NCI-H1105 treated with DMSO at 0.1 percent for 48 hours (cell line): ENCODE measurements at regions not wholly inside any gene's neighbourhood (a gene's known extent, or its start where the extent isn't known, plus 50 kb on each side); places are given as distances from the start of the nearest gene placed in this dataset.

Experiments used
- DNase-seq: peaks from one replicate; lab custom pipeline; 2025; lab: John Stamatoyannopoulos, UW

DNA sequence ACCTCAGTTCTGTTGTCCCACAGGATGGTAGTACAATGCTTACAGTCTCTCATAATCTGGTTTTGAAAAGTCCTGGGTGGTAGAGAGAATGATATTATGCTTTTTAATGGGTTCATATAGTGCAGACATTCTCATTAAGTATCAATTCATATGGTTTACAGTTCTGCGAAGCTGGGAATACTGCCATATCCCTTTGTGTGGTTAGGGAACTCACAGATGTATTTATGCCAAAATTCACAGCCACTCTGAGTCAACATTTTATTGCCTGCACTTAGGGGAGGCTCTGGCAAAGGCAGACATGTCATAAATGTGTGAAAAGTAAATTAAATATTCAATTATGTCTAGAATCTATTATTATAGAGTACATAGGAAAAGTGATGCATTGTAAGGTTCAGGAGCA, 808.2 kb downstream of the SUCLG1 start:
- peak; percentile 9 for DNase-seq

DNA sequence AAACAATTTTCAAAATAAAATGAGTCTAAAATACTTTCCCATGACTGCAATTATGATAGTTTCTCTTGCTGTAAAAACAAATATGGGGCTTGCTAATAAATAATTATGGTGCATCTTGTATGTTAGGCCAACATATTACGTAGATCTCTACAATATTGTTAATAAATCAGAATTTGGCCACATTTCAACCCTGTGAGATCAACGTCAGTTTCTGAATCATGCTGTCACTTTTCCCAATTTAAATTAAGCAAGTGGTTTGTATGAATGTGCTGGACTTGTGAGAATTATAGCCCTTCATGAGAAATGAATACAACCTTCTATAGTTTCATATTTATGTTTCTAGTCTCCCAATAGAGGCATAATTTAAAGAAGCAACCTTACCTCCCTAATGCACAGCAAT, 808.9 kb downstream of the SUCLG1 start:
- no peak for DNase-seq

DNA sequence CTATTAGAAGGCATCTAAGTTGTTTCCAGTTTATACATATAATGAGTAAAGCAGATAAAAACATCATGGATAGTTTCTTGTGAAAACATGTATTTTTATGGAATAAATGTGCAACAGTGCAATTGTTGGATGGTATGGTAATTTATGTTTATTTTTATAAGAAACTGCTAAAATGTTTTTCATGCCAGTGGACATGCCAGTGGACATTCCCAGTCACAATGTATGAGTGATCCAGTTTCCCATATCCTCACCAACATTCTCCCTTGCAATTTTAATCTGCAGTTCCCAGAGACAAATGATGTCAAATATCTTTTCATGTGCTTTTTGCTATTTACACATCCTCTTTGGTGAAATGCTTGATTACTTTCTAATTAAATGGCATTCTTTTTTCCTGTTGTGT, 818.6 kb downstream of the SUCLG1 start:
- no peak for DNase-seq

DNA sequence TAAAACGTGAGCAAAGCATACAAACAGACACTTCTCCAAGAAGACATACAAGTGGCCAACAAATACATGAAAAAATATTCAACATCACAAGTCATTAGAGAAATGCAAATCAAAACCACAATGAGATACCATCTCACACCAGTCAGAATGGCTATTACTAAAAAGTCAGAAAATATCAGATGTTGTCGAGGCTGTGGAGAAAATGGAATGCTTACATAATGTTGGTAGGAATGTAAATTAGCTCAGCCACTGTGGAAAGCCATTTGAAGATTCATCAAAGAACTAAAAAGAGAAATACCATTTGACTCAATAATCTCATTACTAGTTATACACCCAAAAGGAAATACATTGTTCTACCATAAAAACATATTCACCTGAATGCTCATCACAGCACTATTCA, 825.7 kb downstream of the SUCLG1 start:
- DNase-seq: no peak

DNA sequence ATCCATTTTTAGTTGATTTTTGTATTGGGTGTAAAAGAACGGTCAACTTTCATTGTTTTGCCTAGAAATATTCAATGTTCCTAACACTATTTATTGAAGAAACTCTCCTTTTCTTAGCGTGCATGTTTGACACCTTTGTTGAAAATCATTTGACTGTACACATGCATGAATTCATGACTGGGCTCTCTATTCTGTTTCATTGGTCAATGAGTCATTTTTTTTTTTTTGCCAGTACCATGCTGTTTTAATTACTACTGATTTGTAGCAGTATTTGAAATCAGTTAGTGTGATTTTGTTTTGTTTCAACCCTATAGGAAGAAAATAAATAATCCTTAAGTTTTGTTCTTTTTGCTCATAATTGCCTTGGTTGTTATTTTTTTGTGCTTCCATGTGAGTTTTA, 828.7 kb downstream of the SUCLG1 start:
- DNase-seq: no peak

DNA sequence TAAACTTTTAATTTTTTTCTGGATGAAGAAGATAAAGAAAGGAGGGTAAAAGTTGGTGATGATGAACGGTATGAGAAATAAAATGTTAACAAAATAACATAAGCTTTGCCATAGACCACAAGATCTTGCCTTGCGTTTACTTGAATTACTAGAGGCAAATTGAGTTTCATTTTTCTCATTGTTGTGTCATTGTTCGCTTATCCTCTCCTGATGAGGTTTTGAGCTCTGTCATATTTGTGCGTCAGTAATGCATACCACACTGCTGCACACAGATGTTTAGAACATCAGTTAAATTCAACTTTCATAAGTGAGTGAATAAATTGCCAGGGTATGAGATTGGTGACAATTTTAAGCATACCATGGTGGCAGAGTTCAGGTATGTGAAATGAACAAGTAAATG, 843.6 kb downstream of the SUCLG1 start:
- DNase-seq: no peak

DNA sequence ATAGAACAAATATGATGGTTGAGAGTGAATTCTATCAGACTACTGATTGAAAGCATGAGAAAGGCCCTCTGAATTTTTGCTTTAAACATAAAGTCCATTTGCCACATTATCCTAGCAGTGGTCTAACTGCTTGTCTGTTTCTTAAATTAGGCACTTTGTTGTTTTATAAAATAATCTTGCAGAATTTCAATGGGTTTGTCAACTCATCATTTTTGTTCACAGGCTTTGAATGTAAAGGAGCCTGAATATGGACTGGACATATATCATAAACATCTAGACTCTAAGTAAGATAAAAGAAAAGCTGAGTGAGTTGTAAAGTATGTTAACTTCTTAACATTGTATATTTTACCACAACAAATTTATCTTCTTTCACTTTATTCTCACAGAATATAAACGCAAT, 845.9 kb downstream of the SUCLG1 start:
- no peak for DNase-seq

DNA sequence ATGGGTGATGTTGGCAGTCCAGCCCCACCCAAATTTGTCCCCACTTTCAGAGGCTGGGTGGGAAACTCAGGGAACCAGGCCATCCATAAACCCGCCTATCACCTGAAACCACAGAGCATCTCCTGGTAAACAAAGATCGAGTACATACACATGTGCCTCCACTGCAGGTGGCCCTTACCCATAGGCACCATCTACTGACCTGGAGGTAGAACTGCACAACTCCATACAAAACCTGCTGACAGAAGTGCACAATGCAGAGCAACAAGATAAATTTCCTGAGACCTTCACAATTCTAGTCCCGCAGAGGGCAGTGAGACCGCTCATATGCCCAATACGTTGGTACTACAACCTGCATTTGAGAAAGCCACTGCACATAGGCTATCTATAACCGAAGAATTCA, 856.3 kb downstream of the SUCLG1 start:
- DNase-seq: no peak

DNA sequence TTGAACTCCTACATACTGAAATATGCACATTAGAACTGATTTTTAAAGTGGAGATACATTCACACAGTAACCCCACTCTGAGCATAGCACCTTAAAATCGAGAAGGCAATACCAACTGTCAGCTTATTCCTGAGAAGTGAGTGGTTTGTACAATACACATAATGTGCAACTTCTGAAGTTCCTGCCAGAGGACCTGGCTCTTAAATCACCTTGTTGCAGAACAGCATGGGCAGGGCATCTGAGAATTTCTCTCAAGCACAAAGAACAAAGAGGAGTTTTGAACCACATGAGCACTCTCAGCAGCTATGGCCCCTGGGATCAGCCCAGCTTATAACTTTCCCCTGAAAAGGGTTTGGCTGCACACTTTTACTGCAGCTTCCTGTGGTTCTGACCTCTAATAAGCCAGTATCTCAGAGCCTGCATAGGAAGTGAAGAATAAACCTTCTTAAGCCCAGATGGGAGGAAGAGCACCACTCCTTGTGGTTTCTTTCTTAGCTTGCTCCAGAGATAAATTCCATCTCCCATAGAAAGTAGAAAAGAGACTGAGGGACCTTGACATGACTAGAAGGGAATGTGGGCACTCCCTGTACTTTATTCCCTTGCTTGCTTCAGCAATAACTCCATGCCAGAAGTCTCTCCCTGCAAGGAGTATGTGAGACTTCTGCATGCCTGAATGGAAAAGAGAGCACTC, 862.3 kb downstream of the SUCLG1 start:
- DNase-seq: no peak

DNA sequence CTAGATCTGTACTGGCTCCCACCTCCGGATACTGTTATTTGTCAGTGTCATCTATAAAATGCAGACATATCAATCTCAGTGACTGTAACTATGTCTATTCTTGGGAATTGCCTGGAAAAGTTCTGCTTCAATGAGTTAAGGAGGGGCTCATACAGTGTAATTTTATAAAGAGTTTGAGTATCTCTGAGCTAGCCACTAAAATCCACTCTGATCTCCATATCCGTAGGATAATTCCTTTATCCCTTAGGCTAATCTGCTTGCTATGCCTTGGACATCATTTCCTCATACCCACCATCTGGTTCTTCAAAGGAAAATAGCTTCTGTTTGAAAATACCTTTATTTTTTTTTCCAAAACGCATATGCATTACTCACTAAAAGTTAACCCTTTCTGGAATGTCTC, 863.2 kb downstream of the SUCLG1 start:
- DNase-seq: no peak

DNA sequence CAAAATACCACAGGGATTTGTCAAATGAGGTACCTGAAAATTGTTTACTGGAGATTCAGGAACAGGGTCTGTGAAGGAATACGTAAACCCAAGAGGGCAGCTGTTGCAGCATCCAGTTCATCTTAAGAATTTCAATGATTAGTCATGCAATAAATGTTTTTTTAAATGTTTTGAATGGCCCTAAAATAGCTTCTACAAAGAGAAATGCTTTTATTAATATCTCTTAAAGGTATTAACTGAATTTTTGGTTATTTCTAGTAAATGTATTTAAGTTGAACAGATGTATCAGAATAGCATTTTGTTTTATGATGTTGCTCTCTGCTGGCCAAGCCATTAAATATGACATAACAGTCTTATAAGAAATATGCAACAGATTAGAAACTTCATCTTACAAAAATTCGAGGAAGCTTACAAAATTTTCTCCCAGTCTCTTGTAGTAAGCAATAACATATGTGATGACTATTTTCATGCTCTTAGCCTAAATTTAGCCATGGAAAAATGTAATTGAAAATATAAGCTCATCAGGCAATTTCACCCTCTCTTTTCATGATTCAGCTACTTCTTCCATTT, 863.9 kb downstream of the SUCLG1 start:
- DNase-seq: no peak

DNA sequence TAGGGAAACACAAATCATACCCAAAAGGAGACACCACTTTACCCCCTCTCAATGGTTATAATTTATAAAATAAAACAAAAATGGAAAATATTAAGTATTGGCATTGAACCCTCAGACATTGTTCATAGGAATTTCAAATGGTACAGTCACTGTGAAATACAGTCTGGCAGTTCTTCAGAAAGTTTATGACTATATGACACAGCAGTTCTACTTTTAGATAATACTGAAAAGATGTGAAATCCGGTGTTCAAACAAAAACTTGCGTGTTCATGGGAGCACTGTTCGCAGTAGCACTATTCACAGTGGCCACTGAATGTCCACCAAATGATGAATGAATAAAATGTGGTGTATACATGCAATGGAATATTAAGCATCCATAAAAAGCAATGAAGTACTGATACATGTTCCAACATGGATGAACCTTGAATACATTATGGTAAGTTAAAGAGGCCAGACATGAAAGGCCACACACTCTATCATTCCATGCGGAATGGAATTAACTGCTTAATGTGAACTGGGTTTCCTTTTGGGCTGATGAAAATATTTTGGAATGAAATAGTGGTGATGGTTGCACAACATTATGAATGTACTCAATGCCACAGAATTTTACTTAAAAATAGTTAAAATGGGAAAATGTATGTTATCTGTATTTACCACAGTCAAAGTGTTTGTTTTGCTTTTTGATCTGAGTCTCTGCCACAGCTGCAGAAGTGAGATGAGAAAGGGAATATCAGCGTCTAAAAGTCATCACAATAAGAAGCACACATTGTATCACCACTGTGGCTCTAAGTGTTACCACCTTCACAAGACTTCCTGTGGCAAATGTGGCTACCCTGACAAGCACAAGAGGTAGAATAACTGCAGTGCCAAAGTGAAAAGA, 864.6 kb downstream of the SUCLG1 start:
- no peak for DNase-seq

DNA sequence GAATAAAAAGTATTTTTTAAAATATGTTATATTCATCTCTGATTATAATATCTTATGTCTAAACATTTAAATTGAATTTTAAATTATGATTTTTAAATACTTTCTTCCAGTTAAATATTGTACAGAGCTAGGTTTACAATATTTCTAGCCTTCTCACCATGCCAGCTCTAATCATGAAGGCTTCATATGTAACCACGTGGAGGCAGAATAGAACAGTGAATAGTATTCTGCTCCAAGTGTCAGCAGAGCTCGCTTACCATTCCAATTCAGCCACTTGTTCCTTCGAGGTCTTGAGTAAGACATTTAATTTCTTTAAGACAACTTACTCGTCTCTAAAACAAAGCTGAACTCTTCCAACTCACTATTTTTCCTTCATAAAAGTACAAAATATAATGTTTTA, 871.8 kb downstream of the SUCLG1 start:
- DNase-seq: no peak

DNA sequence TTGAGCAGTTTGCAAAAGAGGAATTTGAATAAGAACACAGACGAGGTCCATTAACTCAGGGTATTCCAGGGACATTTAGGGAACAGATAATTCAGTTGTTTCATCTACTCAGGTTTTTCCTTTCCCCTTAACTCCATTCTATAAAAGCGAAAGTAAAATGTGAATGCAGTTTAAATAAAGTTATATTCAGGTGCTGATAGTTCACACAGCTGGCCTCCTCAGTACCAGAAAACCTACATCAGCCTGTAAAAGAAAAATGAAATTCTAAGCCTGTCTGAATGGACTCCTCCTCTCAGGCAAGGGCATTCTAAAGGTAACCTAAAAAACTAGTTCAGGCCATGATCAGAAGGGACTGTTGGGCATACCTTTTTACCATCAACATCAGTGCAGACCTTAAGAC, 873.8 kb downstream of the SUCLG1 start:
- DNase-seq: no peak

DNA sequence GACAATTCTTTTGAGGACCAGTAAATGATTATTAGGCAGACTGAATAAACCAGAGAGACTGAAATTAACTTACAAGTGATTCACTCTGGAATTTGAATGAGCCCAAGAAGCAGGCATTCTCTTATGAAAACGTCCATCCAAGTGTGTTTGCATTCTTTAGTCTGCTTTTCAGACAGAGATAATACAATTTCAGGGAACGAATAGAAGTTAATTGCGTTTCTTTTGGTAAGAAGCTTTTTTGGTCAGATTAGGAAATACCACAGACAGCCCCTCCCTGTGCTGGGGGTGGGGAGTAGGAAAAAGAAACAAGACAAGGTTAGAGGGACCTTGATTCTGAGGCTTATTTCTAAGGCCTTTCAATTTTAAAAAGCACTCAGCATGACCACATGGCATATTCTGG, 874.4 kb downstream of the SUCLG1 start:
- no peak for DNase-seq

DNA sequence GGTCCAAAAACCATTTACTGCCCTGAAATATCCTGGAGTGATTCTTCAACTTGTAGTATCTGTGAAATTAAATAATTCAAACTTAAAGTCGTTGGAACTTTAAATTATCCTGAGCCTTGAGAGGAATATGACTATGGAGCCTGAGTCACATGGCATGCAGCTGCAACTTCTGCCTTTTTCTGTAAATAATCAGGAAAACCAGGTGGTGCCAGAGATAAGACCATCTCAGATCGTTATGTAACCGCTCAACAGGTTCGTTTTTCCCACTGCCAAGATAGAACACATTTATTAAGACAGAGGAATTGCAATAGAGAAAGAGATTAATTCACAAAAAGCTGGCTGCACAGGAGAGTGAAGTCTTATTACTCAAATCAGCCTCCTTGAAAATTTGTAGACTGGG, 876.5 kb downstream of the SUCLG1 start:
- no peak for DNase-seq

DNA sequence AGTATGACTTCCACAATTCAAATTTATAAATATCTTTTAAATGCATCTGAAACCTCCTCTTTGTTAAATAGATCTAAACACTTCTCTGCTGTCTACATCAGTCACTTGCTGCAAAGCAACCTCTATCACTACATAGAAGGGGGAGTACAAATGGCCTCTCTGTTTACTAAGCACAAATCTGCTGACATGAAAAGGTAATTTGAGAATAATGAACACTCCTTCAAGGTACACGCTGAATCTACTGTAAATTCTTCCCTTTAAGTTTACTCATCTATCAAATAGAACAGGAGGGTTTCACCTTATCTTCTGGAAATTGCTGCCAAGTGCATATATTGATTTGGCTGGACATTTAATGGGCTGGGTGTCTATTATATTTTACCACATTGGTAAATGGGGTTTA, 879.6 kb downstream of the SUCLG1 start:
- DNase-seq: no peak

DNA sequence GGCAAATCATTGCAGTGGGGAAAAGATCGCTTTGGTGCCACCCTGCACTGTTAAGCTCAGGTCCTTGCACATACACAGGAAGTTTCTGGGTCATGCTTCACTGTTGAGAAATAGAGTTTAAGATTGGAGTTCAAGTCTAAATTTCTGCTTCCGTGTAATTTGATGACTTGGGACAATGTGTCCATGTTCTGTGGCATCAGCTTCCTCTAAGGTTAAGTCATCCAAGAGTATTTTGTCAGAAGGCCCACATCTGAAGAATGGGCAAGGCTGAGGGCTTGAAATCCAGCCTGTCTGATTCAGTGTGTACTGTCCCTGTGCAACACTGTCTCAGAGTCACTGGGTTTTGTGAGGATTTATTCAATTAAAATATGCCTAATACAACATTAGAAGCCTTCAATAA, 880.7 kb downstream of the SUCLG1 start:
- no peak for DNase-seq

DNA sequence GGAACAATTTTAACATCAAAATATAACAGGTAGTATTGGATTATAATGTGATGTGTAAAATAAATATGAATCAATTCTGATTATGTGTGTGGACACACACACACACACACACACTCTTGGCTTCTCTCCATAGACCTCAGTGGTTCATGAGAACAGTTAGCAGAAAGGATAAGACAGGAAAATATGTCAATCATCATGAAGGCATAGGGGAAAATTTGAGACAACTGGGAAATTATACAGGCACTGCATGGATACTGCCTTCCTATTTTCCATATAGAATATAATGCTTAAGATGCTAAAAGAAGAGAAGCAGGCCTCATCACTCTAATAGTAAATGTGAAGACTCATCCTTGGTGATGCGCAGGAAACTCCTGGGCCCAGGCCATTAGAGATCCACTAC, 884.5 kb downstream of the SUCLG1 start:
- DNase-seq: no peak

DNA sequence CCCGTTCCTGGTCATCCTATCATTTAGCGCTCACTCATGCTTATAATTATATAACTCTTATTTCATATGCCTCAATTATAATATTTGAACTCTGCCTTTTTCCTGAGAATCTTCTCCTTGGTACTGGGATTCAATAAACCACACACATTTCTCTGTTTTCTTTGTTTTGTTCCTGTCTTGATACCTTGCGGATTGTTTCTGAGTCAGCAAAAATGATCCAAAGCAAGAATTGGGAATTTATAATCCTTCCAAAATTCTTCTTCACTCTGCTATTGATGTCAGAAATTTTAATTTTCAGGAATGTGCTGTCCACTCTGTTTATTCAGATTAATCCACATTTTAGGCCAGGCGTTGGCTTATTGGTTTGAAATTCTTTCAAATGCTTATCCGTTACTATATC, 886.0 kb downstream of the SUCLG1 start:
- DNase-seq: no peak

DNA sequence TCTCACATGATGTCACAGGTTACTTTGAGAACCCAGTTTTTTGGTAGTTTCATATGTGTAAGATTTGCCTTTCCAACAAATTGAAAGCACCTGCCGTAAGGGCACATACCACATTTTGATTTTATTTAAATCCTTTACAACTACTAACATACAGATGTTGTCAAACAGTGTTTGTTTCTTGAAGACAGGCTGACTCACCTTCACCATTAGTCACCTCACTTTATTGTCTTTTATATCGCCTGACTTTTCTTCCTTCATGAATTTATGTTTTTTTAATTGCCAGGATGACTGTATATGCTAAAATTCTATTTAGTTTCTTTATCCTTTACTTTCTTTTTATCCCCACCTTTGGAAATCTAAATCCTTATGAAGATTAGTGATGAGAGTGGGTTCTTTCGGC, 886.7 kb downstream of the SUCLG1 start:
- DNase-seq: no peak

DNA sequence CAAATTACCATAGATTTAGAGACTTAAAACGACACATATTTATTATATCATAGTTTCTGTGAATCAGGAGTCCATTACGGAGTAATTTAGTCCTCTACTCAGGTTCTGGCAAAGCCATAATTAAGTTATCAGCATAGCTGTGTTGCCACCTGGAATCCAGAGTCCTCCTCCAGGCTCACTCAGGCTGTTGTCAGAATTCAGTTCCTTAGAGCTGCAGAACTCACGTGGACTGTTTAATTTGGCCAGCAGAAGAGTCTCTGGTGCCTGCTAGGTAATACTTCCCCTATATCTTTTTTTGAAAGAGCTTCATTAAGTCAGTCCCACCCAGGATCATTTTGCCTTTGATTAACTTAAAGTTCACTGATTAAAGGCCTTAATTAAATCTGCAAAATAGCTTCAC, 891.5 kb downstream of the SUCLG1 start:
- DNase-seq: no peak

DNA sequence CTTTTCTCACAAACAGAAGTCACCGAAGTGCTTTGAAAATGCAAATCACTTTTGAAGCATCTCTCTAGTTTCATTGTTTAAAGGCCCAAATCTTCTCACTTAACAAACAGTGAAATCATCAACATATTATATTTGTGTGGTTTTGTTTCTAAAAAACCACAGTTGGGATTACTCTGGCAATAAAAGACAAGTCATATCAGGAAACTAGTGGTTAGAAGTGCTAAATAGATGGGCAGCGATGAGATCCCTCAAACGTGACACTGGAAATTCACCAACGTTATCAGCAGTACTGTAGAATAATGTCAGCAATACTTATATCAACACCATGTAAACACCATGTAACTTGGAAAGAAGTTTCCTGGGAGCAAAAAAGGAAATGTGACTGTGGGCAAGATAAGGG, 893.5 kb downstream of the SUCLG1 start:
- no peak for DNase-seq
